Liver (tissue), 7 donors: ENCODE measurements at regions not wholly inside any gene's neighbourhood (a gene's known extent, or its start where the extent isn't known, plus 50 kb on each side); places are given as distances from the start of the nearest gene placed in this dataset.

Experiments used
- DNase-seq: peaks from one replicate; pipeline ENCODE4 v3.0.0-alpha.2; 2017; ENCODE audit warnings: low spot score
- H3K27ac ChIP-seq, 2 donors: one replicate each; pipeline ENCODE4 v1.7.0; 2013; ENCODE audit warnings: inconsistent platforms in 2 of 2, low read length in 2 of 2, control low read depth in 1 of 2, low read depth in 1 of 2, mild to moderate bottlenecking in 1 of 2
- H3K27me3 ChIP-seq, 4 donors: one replicate each; pipeline versions ENCODE4 v1.6.1 to v1.7.0; 2013; ENCODE audit warnings: low read length in 3 of 4, inconsistent platforms in 1 of 4, mild to moderate bottlenecking in 1 of 4, moderate library complexity in 1 of 4; ENCODE audit not compliant: control insufficient read depth in 4 of 4, insufficient read depth in 4 of 4
- H3K36me3 ChIP-seq, 4 donors: one replicate each; pipeline versions ENCODE4 v1.6.1 to v1.7.0; 2013; ENCODE audit warnings: low read length in 3 of 4, mild to moderate bottlenecking in 3 of 4, low read depth in 1 of 4, moderate library complexity in 1 of 4; ENCODE audit not compliant: control insufficient read depth in 4 of 4, insufficient read depth in 3 of 4
- H3K4me1 ChIP-seq, 4 donors: one replicate each; pipeline versions ENCODE4 v1.6.1 to v1.7.0; 2013; ENCODE audit warnings: low read length in 3 of 4, mild to moderate bottlenecking in 3 of 4, moderate library complexity in 1 of 4; ENCODE audit not compliant: control insufficient read depth in 4 of 4, insufficient read depth in 4 of 4
- H3K4me3 ChIP-seq, 3 donors: one replicate each; pipeline versions ENCODE4 v1.6.1 to v1.7.0; 2013; ENCODE audit warnings: low read length in 3 of 3, control low read depth in 1 of 3, low read depth in 1 of 3, mild to moderate bottlenecking in 1 of 3
- H3K9ac ChIP-seq, 2 donors: one replicate each; pipeline ENCODE4 v1.7.0; 2013; ENCODE audit warnings: low read length in 2 of 2, mild to moderate bottlenecking in 2 of 2, moderate library complexity in 2 of 2, control low read depth in 1 of 2, low read depth in 1 of 2
- H3K9me3 ChIP-seq, 4 donors: one replicate each; pipeline versions ENCODE4 v1.6.1 to v1.7.0; 2013; ENCODE audit warnings: low read length in 3 of 4; ENCODE audit not compliant: control insufficient read depth in 4 of 4
- ATF3 ChIP-seq: IDR thresholded peaks from 2 replicates; pipeline ENCODE4 v1.6.1; 2016; ENCODE audit warnings: antibody characterized with exemption
- CTCF ChIP-seq: fragments of 150-350 bp; IDR thresholded peaks from 2 replicates; pipeline ENCODE4 v1.5.1; 2017; ENCODE audit warnings: improper control_type of control experiment, low read depth, low read length; ENCODE audit not compliant: missing input control
- EGR1 ChIP-seq, 2 donors: IDR thresholded peaks; 2 replicates each; pipeline ENCODE4 v1.6.1; 2016 to 2018; ENCODE audit warnings: antibody characterized with exemption in 2 of 2, low read depth in 2 of 2
- FOXA1 ChIP-seq: IDR thresholded peaks from 2 replicates; pipeline ENCODE4 v1.6.1; 2016; ENCODE audit warnings: antibody characterized with exemption
- FOXA2 ChIP-seq: IDR thresholded peaks from 2 replicates; pipeline ENCODE4 v1.6.1; 2016; ENCODE audit warnings: antibody characterized with exemption
- GABPA ChIP-seq, 2 donors: IDR thresholded peaks in 1 of 2; conservative IDR thresholded peaks in 1 of 2; 2 replicates each; pipeline ENCODE4 v1.6.1; 2016; ENCODE audit warnings: antibody characterized with exemption in 2 of 2, mild to moderate bottlenecking in 1 of 2, moderate library complexity in 1 of 2
- HNF4A ChIP-seq, 2 donors: conservative IDR thresholded peaks; 2 replicates each; pipeline ENCODE4 v1.6.1; 2016; ENCODE audit warnings: antibody characterized with exemption in 2 of 2, mild to moderate bottlenecking in 2 of 2
- HNF4G ChIP-seq: IDR thresholded peaks from 2 replicates; pipeline ENCODE4 v1.6.1; 2016; ENCODE audit warnings: antibody characterized with exemption
- JUND ChIP-seq, 2 donors: IDR thresholded peaks; 2 replicates each; pipeline ENCODE4 v1.6.1; 2016; ENCODE audit warnings: antibody characterized with exemption in 2 of 2
- MAX ChIP-seq: IDR thresholded peaks from 2 replicates; pipeline ENCODE4 v1.6.1; 2016; ENCODE audit warnings: antibody characterized with exemption
- NR2F2 ChIP-seq: IDR thresholded peaks from 2 replicates; pipeline ENCODE4 v1.6.1; 2016; ENCODE audit warnings: antibody characterized with exemption
- RAD21 ChIP-seq, 2 donors: IDR thresholded peaks; 2 replicates each; pipeline ENCODE4 v1.6.1; 2016; ENCODE audit warnings: antibody characterized with exemption in 2 of 2, mild to moderate bottlenecking in 2 of 2
- RXRA ChIP-seq, 2 donors: IDR thresholded peaks; 2 replicates each; pipeline ENCODE4 v1.6.1; 2017 to 2018; ENCODE audit warnings: antibody characterized with exemption in 2 of 2, mild to moderate bottlenecking in 1 of 2
- SP1 ChIP-seq: IDR thresholded peaks from 2 replicates; pipeline ENCODE4 v1.6.1; 2018; ENCODE audit warnings: antibody characterized with exemption, mild to moderate bottlenecking
- TAF1 ChIP-seq: conservative IDR thresholded peaks from 2 replicates; pipeline ENCODE4 v1.6.1; 2016; ENCODE audit warnings: antibody characterized with exemption, mild to moderate bottlenecking
- YY1 ChIP-seq: IDR thresholded peaks from 2 replicates; pipeline ENCODE4 v1.6.1; 2016; ENCODE audit warnings: antibody characterized with exemption, mild to moderate bottlenecking
- TF ChIP-seq, protein P1 (sequence below): IDR thresholded peaks from 2 replicates; pipeline ENCODE4 v1.6.1; 2016; ENCODE audit warnings: antibody characterized with exemption, mild to moderate bottlenecking
- TF ChIP-seq, protein P2 (sequence below): IDR thresholded peaks from 2 replicates; pipeline ENCODE4 v1.6.1; 2016; ENCODE audit warnings: antibody characterized with exemption
- donor health status: healthy.
- donor health status: healthy.
- donor health status: healthy.
- donor health status: healthy.

GRCh38 chr4:79213702-79214101, 112.2 kb downstream of the NAA11 start:
- Histone ChIP-seq H3K4me3 (no peak overlapping the region), H3K27me3 (no peaks in the 10 kb centered on the region), H3K4me1 (no peaks in the 10 kb centered on the region), H3K9ac (no peak overlapping the region), H3K9me3 (no peaks in the 10 kb centered on the region), H3K27ac (no peak overlapping the region), H3K36me3 (no peaks in the 10 kb centered on the region)
- DNase-seq = no peak
- TF ChIP-seq JUND (IDR thresholded peaks at IDR 0.05) (no peak), ATF3 (no peak), GABPA (IDR thresholded peaks at IDR 0.05 in 1 of 2, conservative IDR thresholded peaks at IDR 0.05 in 1 of 2) (no peak), RAD21 (IDR thresholded peaks at IDR 0.05) (no peak), MAX (no peak), HNF4G (no peak), EGR1 (IDR thresholded peaks at IDR 0.05; ENCODE audit: low read depth in 2 of 2) (no peak), FOXA1 (no peak)
- TF ChIP-seq, protein P1, sequence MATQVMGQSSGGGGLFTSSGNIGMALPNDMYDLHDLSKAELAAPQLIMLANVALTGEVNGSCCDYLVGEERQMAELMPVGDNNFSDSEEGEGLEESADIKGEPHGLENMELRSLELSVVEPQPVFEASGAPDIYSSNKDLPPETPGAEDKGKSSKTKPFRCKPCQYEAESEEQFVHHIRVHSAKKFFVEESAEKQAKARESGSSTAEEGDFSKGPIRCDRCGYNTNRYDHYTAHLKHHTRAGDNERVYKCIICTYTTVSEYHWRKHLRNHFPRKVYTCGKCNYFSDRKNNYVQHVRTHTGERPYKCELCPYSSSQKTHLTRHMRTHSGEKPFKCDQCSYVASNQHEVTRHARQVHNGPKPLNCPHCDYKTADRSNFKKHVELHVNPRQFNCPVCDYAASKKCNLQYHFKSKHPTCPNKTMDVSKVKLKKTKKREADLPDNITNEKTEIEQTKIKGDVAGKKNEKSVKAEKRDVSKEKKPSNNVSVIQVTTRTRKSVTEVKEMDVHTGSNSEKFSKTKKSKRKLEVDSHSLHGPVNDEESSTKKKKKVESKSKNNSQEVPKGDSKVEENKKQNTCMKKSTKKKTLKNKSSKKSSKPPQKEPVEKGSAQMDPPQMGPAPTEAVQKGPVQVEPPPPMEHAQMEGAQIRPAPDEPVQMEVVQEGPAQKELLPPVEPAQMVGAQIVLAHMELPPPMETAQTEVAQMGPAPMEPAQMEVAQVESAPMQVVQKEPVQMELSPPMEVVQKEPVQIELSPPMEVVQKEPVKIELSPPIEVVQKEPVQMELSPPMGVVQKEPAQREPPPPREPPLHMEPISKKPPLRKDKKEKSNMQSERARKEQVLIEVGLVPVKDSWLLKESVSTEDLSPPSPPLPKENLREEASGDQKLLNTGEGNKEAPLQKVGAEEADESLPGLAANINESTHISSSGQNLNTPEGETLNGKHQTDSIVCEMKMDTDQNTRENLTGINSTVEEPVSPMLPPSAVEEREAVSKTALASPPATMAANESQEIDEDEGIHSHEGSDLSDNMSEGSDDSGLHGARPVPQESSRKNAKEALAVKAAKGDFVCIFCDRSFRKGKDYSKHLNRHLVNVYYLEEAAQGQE = no peak

DNA sequence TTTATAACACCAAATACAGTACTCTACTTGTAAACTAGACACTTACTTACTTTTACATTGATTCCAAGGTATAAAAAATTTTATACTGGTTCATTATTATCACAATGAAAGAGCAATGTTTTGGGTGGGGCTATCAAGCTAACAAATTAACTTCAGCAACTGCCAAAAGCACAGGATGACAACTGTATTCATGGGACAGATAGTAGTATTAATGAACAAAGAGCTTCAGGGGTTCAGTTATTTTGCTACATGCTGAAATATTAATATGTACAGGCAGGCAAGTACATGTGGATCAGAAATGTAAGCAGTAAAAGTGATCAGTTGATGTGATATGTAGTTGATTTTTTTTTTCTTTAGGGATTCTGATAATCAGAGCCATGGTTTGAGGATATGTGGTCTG, 112.9 kb downstream of the NAA11 start:
- Histone ChIP-seq H3K4me3 (no peak overlapping the region), H3K36me3 (no peaks in the 10 kb centered on the region), H3K9ac (no peak overlapping the region), H3K27me3 (no peaks in the 10 kb centered on the region), H3K9me3 (no peaks in the 10 kb centered on the region), H3K4me1 (no peaks in the 10 kb centered on the region), H3K27ac (no peak overlapping the region)
- no peak for DNase-seq
- no peak for TF ChIP-seq RXRA (IDR thresholded peaks at IDR 0.05)
- TF ChIP-seq, protein P2, sequence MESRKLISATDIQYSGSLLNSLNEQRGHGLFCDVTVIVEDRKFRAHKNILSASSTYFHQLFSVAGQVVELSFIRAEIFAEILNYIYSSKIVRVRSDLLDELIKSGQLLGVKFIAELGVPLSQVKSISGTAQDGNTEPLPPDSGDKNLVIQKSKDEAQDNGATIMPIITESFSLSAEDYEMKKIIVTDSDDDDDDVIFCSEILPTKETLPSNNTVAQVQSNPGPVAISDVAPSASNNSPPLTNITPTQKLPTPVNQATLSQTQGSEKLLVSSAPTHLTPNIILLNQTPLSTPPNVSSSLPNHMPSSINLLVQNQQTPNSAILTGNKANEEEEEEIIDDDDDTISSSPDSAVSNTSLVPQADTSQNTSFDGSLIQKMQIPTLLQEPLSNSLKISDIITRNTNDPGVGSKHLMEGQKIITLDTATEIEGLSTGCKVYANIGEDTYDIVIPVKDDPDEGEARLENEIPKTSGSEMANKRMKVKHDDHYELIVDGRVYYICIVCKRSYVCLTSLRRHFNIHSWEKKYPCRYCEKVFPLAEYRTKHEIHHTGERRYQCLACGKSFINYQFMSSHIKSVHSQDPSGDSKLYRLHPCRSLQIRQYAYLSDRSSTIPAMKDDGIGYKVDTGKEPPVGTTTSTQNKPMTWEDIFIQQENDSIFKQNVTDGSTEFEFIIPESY = no peak
- no peak for TF ChIP-seq SP1
- no peak for TF ChIP-seq NR2F2
- no peak for TF ChIP-seq CTCF
- TF ChIP-seq JUND (IDR thresholded peaks at IDR 0.05) = no peak
- TF ChIP-seq RAD21 (IDR thresholded peaks at IDR 0.05) = no peak
- TF ChIP-seq EGR1 (IDR thresholded peaks at IDR 0.05; ENCODE audit: low read depth in 2 of 2) = no peak
- TF ChIP-seq TAF1 = no peak
- no peak for TF ChIP-seq MAX
- no peak for TF ChIP-seq GABPA (IDR thresholded peaks at IDR 0.05 in 1 of 2, conservative IDR thresholded peaks at IDR 0.05 in 1 of 2)
- no peak for TF ChIP-seq FOXA2
- TF ChIP-seq, protein P1 = no peak
- TF ChIP-seq YY1 = no peak
- no peak for TF ChIP-seq HNF4G
- TF ChIP-seq FOXA1 = no peak
- no peak for TF ChIP-seq HNF4A (conservative IDR thresholded peaks at IDR 0.05)
- no peak for TF ChIP-seq ATF3
